ENCODE measurements at regions not wholly inside any gene's neighbourhood (a gene's known extent, or its start where the extent isn't known, plus 50 kb on each side); places are given as distances from the start of the nearest gene placed in this dataset.

DNA sequence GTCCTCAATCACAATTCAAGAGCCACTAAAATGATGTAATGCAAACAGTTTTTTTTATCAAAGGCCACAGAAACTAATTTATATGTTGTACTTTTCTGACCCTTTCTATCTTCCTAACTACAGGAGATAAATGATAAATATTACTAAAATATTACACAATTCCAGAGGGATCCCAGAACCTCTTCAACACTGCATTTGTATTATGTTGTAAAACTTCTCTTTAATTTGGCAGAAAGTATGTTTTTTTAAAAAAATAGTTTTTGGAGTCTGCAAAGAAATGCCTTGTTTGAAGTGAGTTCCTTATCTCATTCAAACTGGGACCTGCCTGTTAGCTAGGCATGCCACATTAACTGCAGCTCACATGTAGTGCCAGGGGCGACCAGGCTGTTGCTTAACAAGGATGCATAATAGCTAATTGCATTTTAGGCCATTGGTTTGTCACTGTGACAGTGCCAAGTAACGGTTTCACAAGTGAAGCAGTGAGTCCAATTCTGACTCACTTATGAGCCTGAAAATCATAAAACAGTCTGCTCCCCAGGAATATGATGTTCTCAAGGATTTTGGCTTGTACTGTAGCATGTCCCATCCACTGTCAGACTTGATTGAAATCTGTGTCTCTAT is 266.9 kb downstream of the KTN1 start:
- no peak overlapping the region for H3K4me3 ChIP-seq (ENCODE audit: insufficient read depth, low read depth, low read length)
- intact Hi-C loops (cut with micrococcal nuclease) (loop anchor here (2.0 to 10.0 kb wide), 2 partner anchors 272 to 628 kb away; partner anchors contain the start of gene PELI2), in situ Hi-C loops (cut with MboI; ENCODE audit: low sequenced_read_pairs) (loop anchor here (10.0 kb wide), 1 partner anchor 498 kb away; no protein-coding TSS in a partner anchor), dilution Hi-C loops (cut with HindIII; ENCODE audit: low sequenced_read_pairs, unreplicated experiment) (no loop called here)
- DNase-seq (peak; percentile 50), ATAC-seq (ENCODE audit: low read depth) (no peak)
- peak overlapping the region in 1 of 2 experiments; percentile 29; a peak in 1 of 4 replicates for H4K8ac ChIP-seq (ENCODE audit: low read depth in 2 of 2, low read length in 2 of 2)
- H2BK5ac ChIP-seq (ENCODE audit: low read depth, low read length, poor library complexity, severe bottlenecking) = peak overlapping the region; percentile 22
- TF ChIP-seq FOS (IDR thresholded peaks at IDR 0.05; ENCODE audit: low read depth, low read length) (no peak), CHD1 (IDR thresholded peaks at IDR 0.05; ENCODE audit: low read depth, low read length) (no peak), POLR2A (IDR thresholded peaks at IDR 0.05; ENCODE audit: low read depth, low read length) (no peak), MAZ (IDR thresholded peaks at IDR 0.05; ENCODE audit: borderline replicate concordance, low read depth, low read length) (no peak), NFE2L2 (IDR thresholded peaks at IDR 0.05; ENCODE audit: low read depth, low read length) (no peak), CEBPB (IDR thresholded peaks at IDR 0.05; ENCODE audit: low read depth, low read length) (peak; percentile 77), RCOR1 (IDR thresholded peaks at IDR 0.05; ENCODE audit: insufficient replicate concordance, low read length) (no peak), BHLHE40 (IDR thresholded peaks at IDR 0.05; ENCODE audit: low read depth, low read length) (no peak)
- H3K14ac ChIP-seq (replicated peaks; ENCODE audit: low read depth, low read length) = peak overlapping the region; percentile 66
- H3K9ac ChIP-seq (ENCODE audit: low read depth, low read length) = no peak overlapping the region
- H3K4me1 ChIP-seq (ENCODE audit: control insufficient read depth, insufficient read depth, low read length) = peaks cover 18% of the 10 kb centered on the region
- H3K23ac ChIP-seq (ENCODE audit: low read depth, low read length) = peak overlapping the region; percentile 28
- H2BK20ac ChIP-seq (ENCODE audit: low read depth, low read length) = peak overlapping the region; percentile 79
- peak overlapping the region; percentile 4; the same call in 1 of the 3 replicates for H2BK15ac ChIP-seq (ENCODE audit: low read depth, low read length)
- peak overlapping the region; percentile 16; the same call in 1 of the 2 replicates for H3K18ac ChIP-seq (ENCODE audit: low read depth, low read length)
- H2AK5ac ChIP-seq (ENCODE audit: low read depth, low read length) = peak overlapping the region; percentile 26; the same call in 1 of the 2 replicates
- H2BK120ac ChIP-seq (ENCODE audit: low read depth, low read length) = peak overlapping the region; percentile 75
- no peak overlapping the region for H3K27ac ChIP-seq (ENCODE audit: insufficient read depth, low read length)
- no TSS peak for BruUV-seq (replicated peaks)
- no peaks in the 10 kb centered on the region for H4K20me1 ChIP-seq (ENCODE audit: insufficient read depth, low read length)
- WGBS, 2 experiments (ENCODE audit: extremely low coverage in 2 of 2, insufficient read length in 1 of 2) = no CpG with 5 or more reads among the region's 2 CpGs
- peaks cover 21% of the 10 kb centered on the region for H3K9me1 ChIP-seq (ENCODE audit: insufficient read depth, low read length)
- H2AFZ ChIP-seq (replicated peaks; ENCODE audit: low read length, poor library complexity) = no peak overlapping the region
- H3K36me3 ChIP-seq (ENCODE audit: control insufficient read depth, insufficient read depth, low read length) = no peaks in the 10 kb centered on the region
- no peaks in the 10 kb centered on the region; the same call in 1 of the 2 replicates for H3K9me3 ChIP-seq (ENCODE audit: control insufficient read depth, insufficient read depth, low read length)
- peak overlapping the region; percentile 35 for H4K91ac ChIP-seq (ENCODE audit: insufficient read depth, low read depth, low read length)
- ChIA-PET CTCF (no interaction called here), POLR2A (ENCODE audit: unreplicated experiment) (no interaction called here)
- H3K79me1 ChIP-seq (ENCODE audit: low read depth in 1 of 2, low read length in 2 of 2) = no peaks in the 10 kb centered on the region
- H3K56ac ChIP-seq (ENCODE audit: extremely low read depth, insufficient read depth, low read length) = no peak overlapping the region
- no peak overlapping the region for H4K5ac ChIP-seq (ENCODE audit: low read depth, low read length)
- no peaks in the 10 kb centered on the region for H3K27me3 ChIP-seq (ENCODE audit: control insufficient read depth, insufficient read depth, low read length)
- H2AK9ac ChIP-seq (replicated peaks; ENCODE audit: low read depth, low read length, poor library complexity) = no peak overlapping the region
- H3K4me2 ChIP-seq (ENCODE audit: low read depth, low read length) = no peak overlapping the region; the same call in 1 of the 2 replicates
- peak overlapping the region; percentile 75 for H3K4ac ChIP-seq (ENCODE audit: low read depth, low read length)
